Nephron progenitor cell (in vitro differentiated cells): ENCODE measurements at regions not wholly inside any gene's neighbourhood (a gene's known extent, or its start where the extent isn't known, plus 50 kb on each side); places are given as distances from the start of the nearest gene placed in this dataset.

Experiments
- DNase-seq: peaks from one replicate; pipeline ENCODE4 v3.0.0; 2021
- H3K27ac Mint-ChIP-seq: 2 replicates; pipeline ENCODE4 v1.8.0; 2021; ENCODE audit warnings: mild to moderate bottlenecking, moderate library complexity, mixed read lengths
- H3K27me3 Mint-ChIP-seq: 2 replicates; pipeline ENCODE4 v1.8.0; 2021; ENCODE audit warnings: mild to moderate bottlenecking, low read depth, mixed read lengths; ENCODE audit not compliant: poor library complexity
- H3K36me3 Mint-ChIP-seq: 2 replicates; pipeline ENCODE4 v1.8.0; 2021; ENCODE audit warnings: low read depth, mixed read lengths
- H3K4me1 Mint-ChIP-seq: 2 replicates; pipeline ENCODE4 v1.8.0; 2021; ENCODE audit warnings: mixed read lengths
- H3K4me3 Mint-ChIP-seq: 2 replicates; pipeline ENCODE4 v1.8.0; 2021; ENCODE audit warnings: mild to moderate bottlenecking, moderate library complexity, mixed read lengths
- H3K9me3 Mint-ChIP-seq: 2 replicates; pipeline ENCODE4 v1.8.0; 2021; ENCODE audit warnings: mild to moderate bottlenecking, moderate library complexity, mixed read lengths
- CTCF ChIP-seq: fragments of 200-600 bp; sonication (generic); IDR thresholded peaks from 2 replicates; pipeline ENCODE4 v1.5.0; 2021; ENCODE audit warnings: antibody characterized with exemption

DNA sequence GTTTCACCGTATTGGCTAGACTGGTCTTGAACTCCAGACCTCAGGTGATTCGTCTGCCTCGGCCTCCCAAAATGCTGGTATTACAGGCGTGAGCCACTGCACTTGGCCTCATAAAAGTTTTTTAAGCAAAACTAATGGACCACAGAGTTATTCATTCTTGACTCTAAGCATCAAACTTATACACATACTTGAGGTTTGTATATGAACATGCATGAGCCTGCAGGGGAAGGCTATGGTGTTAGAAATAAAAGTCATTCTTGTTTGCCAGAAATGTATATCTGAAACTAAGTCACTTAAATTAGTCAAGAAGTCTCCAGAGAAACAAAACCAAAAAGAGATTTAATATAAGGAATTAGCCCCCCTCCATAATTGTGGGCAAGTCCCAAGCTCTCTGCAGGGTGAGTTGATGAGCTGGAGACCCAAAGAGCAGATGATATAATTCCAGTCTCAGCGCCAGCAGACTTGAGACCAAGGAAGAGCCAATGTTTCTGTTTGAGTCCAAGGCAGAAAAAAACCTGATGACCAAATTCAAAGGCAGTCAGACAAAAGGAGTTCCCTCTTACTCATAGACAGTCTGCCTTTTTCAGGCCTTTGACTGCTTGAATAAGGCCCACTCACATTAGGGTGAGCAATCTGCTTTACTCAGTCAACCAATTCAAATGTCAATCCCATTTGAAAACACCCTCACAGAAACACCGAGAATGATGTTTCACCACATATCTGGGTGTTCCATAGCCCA is 69.0 kb upstream of the DSG1 start:
- no peak for DNase-seq
- peak overlapping the region; percentile 68 for H3K27ac Mint-ChIP-seq
- no peaks in the 10 kb centered on the region for H3K36me3 Mint-ChIP-seq
- H3K9me3 Mint-ChIP-seq: no peaks in the 10 kb centered on the region
- no peak for TF ChIP-seq CTCF
- H3K27me3 Mint-ChIP-seq: no peaks in the 10 kb centered on the region
- H3K4me1 Mint-ChIP-seq: peaks cover 81% of the 10 kb centered on the region
- H3K4me3 Mint-ChIP-seq: peak overlapping the region; percentile 1

DNA sequence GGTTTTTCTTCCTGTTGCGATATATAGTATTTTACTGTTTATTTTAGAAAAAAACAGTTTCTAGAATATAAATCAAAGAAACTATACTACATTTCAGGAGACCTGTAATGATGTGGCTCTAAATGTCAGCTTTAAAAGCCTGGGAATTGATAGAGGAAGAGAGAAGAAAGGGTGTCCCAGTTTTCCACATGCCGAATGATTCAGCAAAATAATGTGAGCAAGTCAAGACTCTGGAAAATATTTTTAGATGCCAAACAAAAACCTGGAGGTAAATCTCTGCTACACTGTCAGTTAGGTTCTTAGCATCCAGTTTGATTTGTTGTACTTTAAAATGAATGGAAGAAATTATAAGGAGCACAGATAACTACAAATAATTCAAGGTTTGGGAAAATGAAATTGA is 67.1 kb upstream of the DSG1 start:
- DNase-seq: no peak
- Mint-ChIP-seq H3K4me3 (no peak overlapping the region), H3K27ac (peak overlapping the region; percentile 79), H3K36me3 (no peaks in the 10 kb centered on the region), H3K9me3 (no peaks in the 10 kb centered on the region), H3K4me1 (peaks cover 62% of the 10 kb centered on the region), H3K27me3 (peaks cover 3% of the 10 kb centered on the region)
- TF ChIP-seq CTCF: no peak

- H3K27me3 Mint-ChIP-seq: peaks cover 7% of the 10 kb centered on the region
- H3K4me1 Mint-ChIP-seq: peaks cover 46% of the 10 kb centered on the region
- no peak for DNase-seq
- no peaks in the 10 kb centered on the region for H3K9me3 Mint-ChIP-seq
- TF ChIP-seq CTCF: no peak
- no peak overlapping the region for H3K27ac Mint-ChIP-seq
- no peaks in the 10 kb centered on the region for H3K36me3 Mint-ChIP-seq
- no peak overlapping the region for H3K4me3 Mint-ChIP-seq
These were observed 65.4 kb upstream of the DSG1 start for GRCh38 chr18:31252522-31252921.

GRCh38 chr18:31255953-31256352 is 62.0 kb upstream of the DSG1 start:
- peaks cover 25% of the 10 kb centered on the region for H3K4me1 Mint-ChIP-seq
- H3K36me3 Mint-ChIP-seq: no peaks in the 10 kb centered on the region
- H3K27ac Mint-ChIP-seq: no peak overlapping the region
- no peak overlapping the region for H3K4me3 Mint-ChIP-seq
- no peak for TF ChIP-seq CTCF
- DNase-seq: no peak
- H3K9me3 Mint-ChIP-seq: no peaks in the 10 kb centered on the region
- H3K27me3 Mint-ChIP-seq: peaks cover 10% of the 10 kb centered on the region

DNA sequence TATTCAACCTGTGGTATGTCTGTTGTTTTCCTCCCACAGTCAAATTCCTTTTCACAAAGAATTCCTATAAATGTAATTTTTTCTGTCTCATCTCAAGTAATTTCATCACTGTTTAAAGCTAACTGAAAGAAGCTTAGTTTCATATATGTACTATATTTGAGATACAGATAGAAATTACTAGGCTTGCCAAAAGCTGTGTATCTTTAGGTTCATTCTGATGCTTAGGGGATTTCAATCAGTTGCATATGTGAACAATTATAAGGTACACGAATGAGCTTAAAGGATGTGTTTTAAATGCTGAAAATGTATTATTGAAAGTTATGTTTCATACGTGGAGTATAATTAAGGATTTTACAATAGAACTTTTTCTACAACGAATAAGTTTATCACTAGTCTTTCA is 59.2 kb upstream of the DSG1 start:
- no peak for DNase-seq
- H3K27ac Mint-ChIP-seq: no peak overlapping the region
- no peaks in the 10 kb centered on the region for H3K36me3 Mint-ChIP-seq
- no peaks in the 10 kb centered on the region for H3K9me3 Mint-ChIP-seq
- H3K27me3 Mint-ChIP-seq: peaks cover 10% of the 10 kb centered on the region
- no peak overlapping the region for H3K4me3 Mint-ChIP-seq
- TF ChIP-seq CTCF: no peak
- peaks cover 30% of the 10 kb centered on the region for H3K4me1 Mint-ChIP-seq
